COLO829 (cell line): ENCODE measurements at regions not wholly inside any gene's neighbourhood (a gene's known extent, or its start where the extent isn't known, plus 50 kb on each side); places are given as distances from the start of the nearest gene placed in this dataset.
A peak's percentile ranks its signal among the peaks of the same experiment; 100 is the strongest.

ENCODE experiments used
- DNase-seq: peaks from one replicate; pipeline ENCODE4 v3.0.0; 2012; ENCODE audit warnings: low spot score

DNA sequence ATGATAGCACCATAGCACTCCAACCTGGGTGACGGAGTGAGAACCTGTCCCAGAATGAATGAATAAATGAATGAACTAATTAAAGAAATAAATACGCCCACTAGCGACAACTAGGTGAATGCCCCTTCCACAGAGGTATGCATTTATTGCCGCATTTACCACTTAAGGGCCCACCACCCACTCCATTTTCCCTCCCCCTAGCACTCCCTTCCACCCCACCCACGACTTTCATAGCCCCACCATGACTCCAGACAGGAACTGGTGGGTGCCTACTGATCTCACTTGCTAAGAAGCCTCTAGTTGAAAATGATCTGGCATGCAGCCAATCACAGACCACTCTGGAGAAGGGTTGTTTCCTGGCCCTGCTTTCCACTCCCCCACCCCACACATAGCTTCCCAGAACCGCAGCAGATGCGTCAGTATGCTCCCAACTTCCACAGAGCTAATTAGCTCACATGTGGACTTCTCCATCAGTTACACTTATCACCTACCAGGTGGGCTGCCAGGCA is 167.6 kb downstream of the WT1 start:
- no peak for DNase-seq

DNA sequence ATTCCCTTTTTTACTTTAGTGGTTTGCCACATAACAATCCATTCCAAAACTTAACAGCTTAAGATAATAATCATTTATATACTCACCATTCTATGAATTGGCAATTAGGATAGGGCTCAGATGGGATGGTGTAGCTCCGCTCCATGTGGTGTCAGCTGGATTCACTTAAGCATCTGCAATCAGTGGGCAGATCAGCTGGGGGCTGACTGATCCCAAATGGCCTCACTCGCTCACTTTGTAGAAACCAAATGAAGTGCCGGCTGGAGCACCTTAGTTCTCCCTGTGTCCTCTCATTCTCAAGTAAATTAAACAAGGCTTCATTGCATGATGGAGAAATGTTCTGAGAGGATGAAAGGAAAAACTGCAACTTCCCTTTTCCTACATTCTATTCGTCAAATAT is 161.4 kb downstream of the WT1 start:
- no peak for DNase-seq

DNA sequence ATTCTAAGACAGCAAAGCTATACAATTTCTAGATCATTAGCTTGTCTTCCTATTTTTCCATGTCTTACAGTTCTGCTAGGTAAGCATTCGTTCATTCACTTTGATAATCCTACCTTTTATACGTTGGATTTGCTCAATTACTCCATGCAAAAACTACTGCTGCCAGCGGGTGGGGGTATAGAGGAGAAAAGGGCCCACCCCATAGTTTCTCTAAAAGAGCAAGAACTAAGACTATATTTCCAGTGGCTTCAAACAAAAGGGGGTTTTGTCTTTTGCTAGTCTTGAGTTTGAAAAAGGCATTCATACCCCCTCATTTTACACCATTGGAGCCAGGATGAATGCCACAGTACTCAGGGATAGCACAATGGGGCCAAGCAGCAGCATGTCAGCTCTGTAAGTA is 155.7 kb downstream of the WT1 start:
- peak; percentile 23 for DNase-seq

DNA sequence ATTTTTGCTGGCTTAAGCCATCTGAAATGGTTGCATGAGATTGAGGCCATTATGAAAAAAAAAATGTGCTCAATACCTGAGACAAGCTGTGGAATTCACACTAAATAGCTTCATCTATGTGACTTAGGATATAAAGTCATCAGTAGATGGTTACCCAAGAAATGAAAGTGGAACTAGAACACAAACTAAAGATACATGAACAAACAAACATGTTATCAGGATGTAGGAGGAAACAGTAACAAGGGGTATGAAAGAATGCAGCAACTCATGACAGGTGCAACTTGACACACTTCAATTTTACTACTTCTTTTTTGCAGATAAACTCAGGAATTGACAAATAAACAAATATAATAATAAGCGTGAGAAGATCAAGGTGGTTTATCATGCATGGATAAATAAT is 155.0 kb downstream of the WT1 start:
- no peak for DNase-seq

DNA sequence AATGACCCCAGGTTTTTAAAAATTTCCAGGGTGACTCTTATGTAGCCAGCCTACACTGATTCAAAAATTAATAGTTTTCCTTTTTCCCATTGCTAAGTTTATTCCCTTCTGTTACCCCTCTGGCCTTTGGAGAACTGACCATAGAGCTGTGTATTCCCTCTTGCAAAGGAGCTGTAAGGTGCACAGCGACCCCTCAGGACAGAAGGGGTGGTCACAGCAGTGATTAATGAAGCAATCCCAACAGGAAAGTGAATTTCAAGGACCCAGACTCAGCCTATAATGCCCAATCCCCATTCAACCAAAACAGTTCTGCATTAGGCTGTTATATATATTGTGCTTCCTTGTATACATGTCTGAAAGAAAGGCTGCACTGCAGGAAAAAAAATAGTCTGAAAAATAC is 147.1 kb downstream of the WT1 start:
- DNase-seq, result no peak

DNA sequence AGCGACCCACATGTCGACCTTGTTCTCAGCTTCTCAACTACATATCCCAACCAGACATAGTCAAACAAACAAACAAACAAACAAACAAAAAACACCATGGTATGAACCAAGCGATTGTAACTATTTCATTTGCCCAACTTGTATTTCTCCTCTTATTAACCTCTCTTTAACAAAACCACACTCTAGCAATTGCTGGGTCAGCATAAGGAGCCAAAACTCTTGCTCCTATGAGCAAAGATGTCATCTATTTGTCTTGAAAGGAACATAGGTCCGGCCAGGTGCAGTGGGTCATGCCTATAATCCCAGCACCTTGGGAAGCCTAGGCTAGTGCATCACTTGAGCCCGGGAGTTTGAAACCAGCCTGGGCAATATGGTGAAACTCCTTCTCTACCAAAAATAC is 145.6 kb downstream of the WT1 start:
- no peak for DNase-seq

DNA sequence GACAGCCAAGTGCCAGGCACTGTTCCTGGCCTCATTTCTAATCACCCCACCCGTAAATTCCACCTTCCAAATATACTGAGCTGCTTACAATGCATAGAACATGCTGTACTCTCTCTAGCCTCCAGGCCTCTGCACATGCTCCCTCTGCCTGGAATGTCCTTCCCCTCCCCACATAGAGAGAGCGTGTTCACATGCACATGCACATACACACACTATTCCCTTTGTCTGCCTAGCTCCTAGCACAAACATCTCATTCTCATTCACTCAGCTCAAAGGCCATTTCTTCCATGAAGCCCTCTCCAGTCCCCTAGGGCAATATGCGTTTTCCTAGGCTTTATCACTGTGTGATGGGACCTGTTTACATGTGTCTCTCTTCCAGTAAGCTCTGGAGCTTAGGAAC is 144.6 kb downstream of the WT1 start:
- peak; percentile 92 for DNase-seq

DNA sequence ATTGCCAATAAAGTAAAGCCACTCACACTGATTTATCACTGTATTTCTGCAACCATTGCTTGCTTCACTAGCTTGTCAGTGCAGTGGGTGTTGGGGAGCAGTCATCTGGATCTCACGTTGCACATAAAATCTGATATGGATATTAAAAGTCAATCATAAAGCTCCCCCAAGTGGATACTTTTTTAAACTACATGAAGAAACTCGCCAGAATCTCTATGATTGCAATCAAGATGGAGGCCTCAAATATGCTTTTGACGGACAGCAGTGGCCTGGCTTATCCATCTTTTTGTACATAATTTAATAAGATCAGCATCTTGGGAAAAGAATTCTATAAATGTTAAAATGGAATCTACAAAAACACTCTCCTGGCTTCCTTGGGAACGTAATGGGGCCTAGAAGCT is 137.7 kb downstream of the WT1 start:
- DNase-seq, result peak; percentile 77

DNA sequence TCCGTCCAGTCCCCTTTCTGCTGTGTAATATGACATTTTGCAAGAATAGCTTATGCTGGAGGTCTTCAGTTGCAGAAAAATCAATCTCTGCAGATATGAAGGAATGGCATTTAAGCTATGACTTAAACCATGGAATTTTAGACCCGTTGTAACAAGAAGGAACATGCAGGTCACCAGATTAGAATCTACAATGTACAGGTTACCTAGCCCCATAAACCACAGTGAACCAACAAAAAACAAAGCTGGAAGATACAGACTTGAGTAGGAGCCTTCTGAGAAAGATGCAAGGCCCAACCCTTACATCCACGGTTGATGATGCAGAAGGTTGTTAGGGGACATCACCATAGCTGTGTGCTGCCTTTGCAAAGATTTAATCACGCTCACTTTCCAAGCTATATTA is 132.5 kb downstream of the WT1 start:
- DNase-seq, result no peak

DNA sequence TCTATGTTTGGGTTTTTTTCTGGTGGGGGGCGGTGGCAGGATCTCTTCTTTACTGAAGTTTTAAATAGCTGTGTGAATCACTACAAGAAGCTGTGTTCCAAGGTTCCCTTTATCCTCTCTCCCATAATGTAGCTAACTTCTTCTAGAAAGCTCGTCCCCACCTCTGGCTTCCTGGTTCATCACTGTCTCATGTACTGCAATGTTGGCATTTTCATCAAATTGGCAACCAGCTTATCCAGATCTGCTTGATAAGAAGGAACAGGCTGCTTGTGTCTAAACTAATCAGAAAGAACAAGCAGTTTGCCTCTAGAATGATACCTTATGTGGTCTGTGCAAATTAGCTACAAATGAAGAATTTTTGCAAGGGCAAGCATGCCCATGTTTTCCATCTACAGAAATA is 130.8 kb downstream of the WT1 start:
- DNase-seq, result no peak

DNA sequence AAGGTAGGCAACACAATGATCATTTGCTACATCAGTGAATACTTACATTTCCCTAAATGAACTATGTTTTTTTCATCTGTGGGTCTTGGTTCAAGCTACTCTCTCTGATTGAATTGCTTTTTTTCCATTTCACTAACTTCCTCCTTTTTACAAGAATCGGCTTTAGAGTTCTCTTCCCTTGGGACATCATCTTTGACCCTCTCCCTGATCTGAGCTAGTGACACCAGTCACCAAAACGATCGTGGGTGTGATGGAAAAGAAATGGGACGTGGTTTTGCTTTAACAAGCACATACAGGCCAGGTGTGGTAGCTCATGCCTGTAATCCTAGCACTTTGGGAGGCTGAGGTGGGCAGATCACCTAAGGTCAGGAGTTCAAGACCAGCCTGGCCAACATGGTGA is 129.9 kb downstream of the WT1 start:
- no peak for DNase-seq

DNA sequence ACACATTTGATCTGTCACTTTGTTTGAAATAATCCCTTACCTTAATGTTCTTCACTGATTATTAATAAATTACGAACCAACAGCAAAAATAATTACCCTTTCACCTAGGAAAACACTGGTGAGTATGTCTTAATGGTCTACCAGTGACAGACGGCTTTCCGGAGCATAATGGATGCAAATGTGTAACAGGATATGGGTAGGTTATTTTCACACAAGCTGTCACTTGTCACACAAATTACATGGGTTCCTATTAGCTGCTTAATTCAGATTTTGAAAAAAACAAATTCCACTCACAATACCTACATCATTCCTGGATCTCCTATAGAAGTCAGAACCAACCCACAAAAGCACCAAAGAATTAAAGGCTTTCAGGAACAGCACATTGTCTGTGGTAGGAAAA is 127.9 kb downstream of the WT1 start:
- no peak for DNase-seq

DNA sequence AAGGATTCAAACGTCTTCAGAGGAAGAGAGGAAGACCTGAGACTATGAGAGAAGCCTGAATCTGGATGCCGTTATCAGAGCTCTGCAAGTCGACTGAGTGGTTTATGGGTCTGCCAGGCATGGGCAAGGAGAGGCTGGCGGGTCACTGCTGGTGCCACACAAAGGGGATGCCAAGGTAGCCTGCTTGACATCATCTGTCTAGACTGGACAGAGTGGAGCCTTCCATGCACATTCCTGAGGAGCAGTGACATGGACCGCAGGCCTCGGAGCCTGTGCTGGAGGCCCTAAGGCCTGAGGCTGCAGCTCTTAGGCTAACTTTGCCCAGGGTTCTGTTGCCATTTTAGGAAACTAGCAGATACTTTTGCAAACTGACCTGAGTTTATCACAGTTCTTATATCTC is 127.4 kb downstream of the WT1 start:
- no peak for DNase-seq

DNA sequence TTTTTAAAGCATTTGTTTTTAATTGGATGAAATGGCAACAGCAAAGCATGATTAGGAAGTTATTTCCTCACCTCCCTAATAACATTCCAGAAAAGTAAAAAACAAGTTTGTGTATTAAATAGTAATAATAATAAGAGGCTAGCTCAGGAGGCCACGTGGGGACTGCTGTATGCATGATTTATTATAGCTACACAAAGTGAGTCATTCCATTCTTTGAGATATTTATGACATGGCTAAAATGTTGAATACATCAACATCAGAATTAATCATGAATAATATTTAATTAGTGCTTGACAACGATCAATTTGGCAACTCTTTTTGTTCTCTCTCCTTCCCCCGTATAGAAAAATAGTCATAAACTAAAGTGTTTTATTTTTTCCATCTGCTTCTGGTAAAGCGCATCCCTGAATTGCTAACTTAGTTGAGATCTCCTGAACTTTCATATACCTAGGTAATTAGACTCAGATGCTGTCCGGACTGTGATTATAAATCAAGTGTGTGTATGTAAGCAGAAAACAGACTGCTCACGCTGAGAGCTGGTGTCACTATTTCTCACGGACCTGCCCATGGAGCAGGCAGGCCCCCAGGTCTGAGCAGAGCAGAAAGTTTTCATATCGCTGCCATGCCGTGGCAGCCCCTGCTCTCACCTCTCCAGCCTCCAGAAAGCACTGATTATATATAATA is 125.7 kb downstream of the WT1 start:
- no peak for DNase-seq

DNA sequence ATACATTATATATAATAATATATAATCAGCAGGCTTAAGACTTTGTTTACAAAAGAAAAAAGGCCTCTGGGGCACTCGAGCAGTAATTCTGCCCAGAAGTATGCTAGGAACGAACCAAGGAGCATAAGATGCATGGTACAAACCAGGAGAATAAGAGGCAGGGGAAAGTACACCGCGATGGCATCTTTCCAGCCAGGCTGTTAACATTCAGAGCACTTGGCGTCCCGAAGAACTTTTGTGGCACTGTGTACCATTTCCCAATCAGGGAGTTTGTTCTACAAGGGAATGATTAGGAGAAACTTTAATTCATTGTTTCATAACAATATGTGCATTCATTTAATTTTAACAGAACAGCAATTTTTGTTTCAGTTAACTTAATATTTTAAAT is 125.1 kb downstream of the WT1 start:
- no peak for DNase-seq

DNA sequence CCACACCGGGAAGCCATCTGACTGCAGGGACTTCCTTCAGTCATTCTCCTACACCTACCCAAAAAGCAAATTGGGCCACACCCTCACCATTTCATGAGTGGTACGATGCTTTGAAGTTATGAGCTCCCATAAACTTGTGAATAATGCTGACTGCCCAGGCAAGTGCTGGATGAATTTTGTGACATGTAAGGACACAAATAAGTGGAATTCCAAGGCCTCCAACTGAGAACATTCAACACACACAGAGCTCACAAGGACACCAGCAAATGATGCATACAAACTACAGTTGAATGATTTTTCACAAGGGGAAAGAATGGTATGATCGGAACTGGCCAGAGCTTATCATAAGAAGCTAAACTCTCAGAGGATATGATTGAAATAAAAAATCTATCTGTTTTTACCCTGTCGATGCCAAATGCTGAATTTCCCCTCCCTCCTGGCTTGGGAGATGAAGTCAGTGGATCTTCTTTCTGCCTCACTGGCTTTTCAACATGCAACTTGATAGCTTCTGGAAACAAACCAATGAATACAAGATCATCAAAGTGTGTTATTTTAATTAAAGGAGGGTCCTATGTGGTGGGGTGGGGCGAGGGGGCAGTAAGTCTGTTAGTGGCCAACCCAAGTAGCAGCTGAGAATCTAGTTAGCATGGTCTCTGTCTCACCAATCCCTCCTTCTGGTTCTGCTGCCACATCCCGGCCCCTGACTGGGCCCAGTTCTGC is 123.8 kb downstream of the WT1 start:
- DNase-seq, result no peak

DNA sequence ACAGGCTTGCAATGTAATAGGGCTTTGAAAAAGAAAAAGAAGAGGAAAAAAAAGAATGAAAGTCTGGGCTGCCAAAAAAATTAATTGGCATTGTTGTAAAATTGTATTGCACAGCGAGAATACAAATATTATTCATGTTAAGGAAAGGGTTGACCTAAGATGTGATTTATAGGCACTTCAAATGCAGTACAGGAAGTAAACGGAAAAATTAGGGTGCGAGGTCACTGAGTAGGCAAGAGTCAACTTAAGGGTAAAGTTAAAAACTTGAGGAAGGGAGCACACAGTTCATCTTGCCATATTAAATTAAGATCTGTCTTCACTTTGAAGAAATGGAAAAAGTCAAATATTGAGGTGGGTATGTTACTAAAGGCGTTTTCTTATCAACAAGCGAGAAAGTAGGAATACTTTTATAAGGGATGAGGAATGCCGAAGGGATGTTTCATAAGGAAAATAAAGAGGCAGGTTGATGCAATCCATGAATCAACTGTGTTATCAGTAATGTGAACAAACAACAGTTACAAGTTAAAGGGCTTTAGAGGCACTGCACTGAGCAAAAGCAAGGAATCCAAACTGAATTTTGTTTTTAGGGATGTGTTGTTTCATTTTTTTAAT is 123.0 kb downstream of the WT1 start:
- DNase-seq, result no peak

DNA sequence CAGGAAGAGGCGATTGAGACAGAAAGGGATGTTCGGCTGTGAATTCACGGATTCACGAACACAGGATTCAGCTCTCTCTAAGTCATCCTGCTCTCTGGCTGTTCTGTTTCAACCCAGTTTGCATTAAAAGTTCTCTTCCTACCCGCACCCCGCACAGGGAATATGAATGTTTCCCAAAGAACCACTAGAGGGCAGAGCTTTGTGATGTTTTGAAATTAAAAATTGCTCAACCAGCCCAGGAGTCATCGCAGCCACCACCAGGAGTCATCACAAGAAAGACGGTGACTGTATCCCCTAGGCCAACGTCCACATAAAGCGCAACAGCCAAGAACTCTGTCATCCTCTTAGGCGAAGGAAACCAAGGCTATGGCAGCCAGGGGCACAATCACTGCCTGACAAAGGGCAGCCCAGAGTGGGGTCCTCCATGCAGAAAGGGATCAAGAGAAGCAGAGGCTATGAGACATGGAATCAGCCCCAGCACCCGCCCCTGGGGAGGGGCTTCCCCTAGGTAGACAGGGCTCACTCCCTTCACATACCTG is 122.4 kb downstream of the WT1 start:
- DNase-seq, result peak; percentile 54

DNA sequence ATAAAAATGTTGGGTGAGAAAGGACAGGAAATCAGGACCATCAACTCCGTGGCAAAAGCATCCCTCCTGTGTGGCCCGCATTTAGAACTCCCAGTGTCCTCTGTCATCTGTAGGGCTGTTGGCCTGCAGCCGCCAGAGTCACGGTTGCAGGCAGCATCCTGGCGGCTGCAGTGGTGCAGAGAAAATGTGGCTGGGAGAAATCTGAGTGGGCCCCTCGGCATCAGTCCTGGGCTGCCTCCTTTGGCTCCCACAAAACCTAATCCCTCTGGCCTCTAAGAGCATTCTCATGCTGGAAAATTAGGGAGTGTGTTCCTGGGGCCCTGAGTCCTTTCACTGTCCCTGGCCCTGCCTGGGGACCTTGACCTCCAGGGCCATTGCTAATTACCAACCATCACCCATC is 121.9 kb downstream of the WT1 start:
- no peak for DNase-seq

DNA sequence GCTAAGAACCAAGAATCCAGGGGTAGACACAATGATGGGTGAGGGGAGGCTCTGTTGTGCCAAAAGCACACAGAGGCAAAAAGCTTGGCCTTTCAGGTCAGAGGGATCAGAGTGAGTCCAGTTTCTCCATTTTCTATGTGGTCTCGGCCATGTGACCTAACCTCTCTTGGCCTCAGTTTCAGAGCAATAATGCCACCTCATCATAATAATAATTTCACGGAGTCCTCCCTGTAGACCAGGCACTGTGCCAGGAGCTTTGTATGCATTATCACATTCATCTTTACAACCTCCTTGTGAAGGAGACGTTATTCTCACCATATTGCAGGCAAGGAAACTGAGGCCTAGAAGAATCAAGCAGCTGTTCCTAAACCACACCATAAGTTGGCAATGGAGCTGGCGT is 120.2 kb downstream of the WT1 start:
- DNase-seq, result no peak

DNA sequence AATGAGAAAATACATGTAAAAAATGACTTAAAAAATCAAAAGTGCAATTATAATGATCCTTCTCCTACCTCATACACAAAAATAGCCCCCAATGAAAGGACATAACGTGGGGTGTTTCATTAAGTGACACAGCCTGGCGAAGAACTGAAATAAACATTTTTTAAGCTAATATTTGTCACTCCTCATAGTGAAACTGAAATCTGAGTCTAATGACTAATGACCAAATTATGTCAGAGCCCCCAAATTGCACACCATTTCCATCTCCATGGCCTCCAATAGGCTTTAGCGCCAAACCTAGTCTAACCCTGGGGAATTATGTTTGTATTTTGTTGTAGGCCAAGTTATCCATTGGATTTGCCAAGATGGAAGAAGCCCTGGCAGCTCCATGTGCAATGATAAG is 119.1 kb downstream of the WT1 start:
- no peak for DNase-seq

DNA sequence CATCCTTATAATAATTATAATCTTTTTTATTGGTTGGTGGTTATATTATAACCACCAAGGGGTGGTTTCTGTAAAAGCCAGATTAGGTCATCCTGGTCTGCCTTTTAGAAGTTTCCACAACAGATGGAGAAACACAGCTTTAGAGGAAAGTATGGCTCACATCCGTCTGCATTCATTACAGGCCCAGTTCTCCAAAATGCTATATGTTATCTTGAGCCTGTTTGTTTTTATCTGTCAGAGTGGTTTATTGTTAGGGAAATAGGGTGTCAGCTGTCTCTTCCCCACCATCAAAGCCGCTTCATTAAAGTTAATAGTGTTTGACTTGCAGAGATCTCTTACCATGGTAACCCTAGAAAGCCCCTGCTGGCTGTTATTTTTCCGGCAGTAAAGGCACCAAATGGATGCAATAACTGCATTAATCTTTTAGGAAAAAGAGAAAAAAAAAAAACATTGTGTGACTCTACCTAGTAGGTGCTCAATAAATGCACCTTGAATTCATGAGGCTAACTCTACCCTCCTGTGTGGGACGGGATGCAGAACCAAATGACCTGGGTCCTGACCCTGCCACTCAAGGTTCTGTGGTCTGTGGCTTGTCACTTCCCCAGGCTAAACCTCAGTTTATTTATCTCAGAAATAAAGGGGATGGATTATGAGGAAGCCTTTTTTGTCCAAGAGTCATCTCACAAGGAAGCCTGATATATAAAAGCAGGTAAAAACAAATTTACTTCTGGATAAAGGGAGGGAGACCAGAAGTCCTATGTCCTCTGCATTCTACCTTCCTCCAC is 118.3 kb downstream of the WT1 start:
- no peak for DNase-seq
